B cell (primary cell): ENCODE measurements at regions not wholly inside any gene's neighbourhood (a gene's known extent, or its start where the extent isn't known, plus 50 kb on each side); places are given as distances from the start of the nearest gene placed in this dataset.

Source experiments
- ATAC-seq: fragments of 200-7000 bp; cut with Tn5 transposase; one replicate; pipeline ENCODE4 v1.10.0; 2021; ENCODE audit warnings: low read depth, mild to moderate bottlenecking, moderate number of reproducible peaks, moderate library complexity
- CTCF ChIA-PET: fragments of 350-600 bp; sonication (Branson Sonifier 250); formaldehyde crosslinking; loops from one replicate; lab custom pipeline; 2021; ENCODE audit warnings: antibody characterized with exemption, inconsistent platforms; lab: Charles Lee
- POLR2A ChIA-PET: fragments of 350-600 bp; sonication (Branson Sonifier 250); formaldehyde crosslinking; loops from one replicate; lab custom pipeline; 2021; ENCODE audit warnings: antibody characterized with exemption; lab: Charles Lee
- DNase-seq: peaks from one replicate; pipeline ENCODE4 v3.0.0; 2013
- H2AFZ ChIP-seq: 2 replicates; pipeline ENCODE4 v1.6.1; 2012; ENCODE audit warnings: mild to moderate bottlenecking, low read depth, low read length; ENCODE audit not compliant: insufficient read depth, poor library complexity, severe bottlenecking
- H3K27ac ChIP-seq, 2 donors: 1 replicate in 1 of 2; 2 replicates in 1 of 2; pipeline ENCODE4 v1.5.1; 2012 to 2013; ENCODE audit warnings: low read length in 2 of 2, mild to moderate bottlenecking in 2 of 2, moderate library complexity in 1 of 2
- H3K27me3 ChIP-seq, 4 experiments: fragments of 200-600 bp in 1 of 4; sonication (generic) in 1 of 4; replicated peaks in 1 of 4; 1 replicate in 2 of 4; 2 replicates in 2 of 4; pipeline versions ENCODE4 v1.6.1 to v1.7.0; 2013 to 2016; ENCODE audit warnings: low read length in 3 of 4, mild to moderate bottlenecking in 2 of 4, mixed read lengths in 1 of 4, moderate library complexity in 1 of 4; ENCODE audit not compliant: insufficient read depth in 4 of 4, control insufficient read depth in 3 of 4; ENCODE audit errors: control extremely low read depth in 1 of 4
- H3K36me3 ChIP-seq, 2 experiments: replicated peaks in 1 of 2; 1 replicate in 1 of 2; 2 replicates in 1 of 2; pipeline versions ENCODE4 v1.6.1 to v1.7.1; 2013; ENCODE audit warnings: low read length in 1 of 2; ENCODE audit not compliant: insufficient read depth in 2 of 2, control insufficient read depth in 1 of 2; ENCODE audit errors: control extremely low read depth in 1 of 2, extremely low read depth in 1 of 2
- H3K4me1 ChIP-seq, 2 donors: fragments of 200-600 bp in 1 of 2; sonication (generic) in 1 of 2; 1 replicate in 1 of 2; 2 replicates in 1 of 2; pipeline versions ENCODE4 v1.5.1 to v1.6.1; 2013 to 2017; ENCODE audit warnings: low read length in 2 of 2; ENCODE audit not compliant: control insufficient read depth in 2 of 2, insufficient read depth in 2 of 2
- H3K4me2 ChIP-seq: replicated peaks from 2 replicates; pipeline ENCODE3; 2012; ENCODE audit warnings: mild to moderate bottlenecking, low read depth, low read length; ENCODE audit not compliant: poor library complexity, severe bottlenecking
- H3K4me3 ChIP-seq, 5 experiments: fragments of 200-600 bp in 1 of 5; sonication (generic) in 1 of 5; 1 replicate in 3 of 5; 2 replicates in 2 of 5; pipeline versions ENCODE4 v1.5.1 to v1.7.0; 2011 to 2016; ENCODE audit warnings: low read length in 4 of 5, mild to moderate bottlenecking in 4 of 5, low read depth in 2 of 5, control low read depth in 1 of 5, moderate library complexity in 1 of 5; ENCODE audit not compliant: insufficient read depth in 1 of 5; ENCODE audit errors: control extremely low read depth in 1 of 5, extremely low read depth in 1 of 5
- H3K79me2 ChIP-seq: fragments of 200-600 bp; sonication (generic); one replicate; pipeline ENCODE4 v1.6.0; 2016; ENCODE audit warnings: low read length; ENCODE audit not compliant: control insufficient read depth, insufficient read depth
- H3K9ac ChIP-seq: fragments of 200-600 bp; sonication (generic); 2 replicates; pipeline ENCODE4 v1.6.1; 2017; ENCODE audit warnings: mild to moderate bottlenecking, low read length, moderate library complexity
- H3K9me3 ChIP-seq, 3 donors: one replicate each; pipeline versions ENCODE4 v1.6.1 to v1.7.1; 2013; ENCODE audit warnings: low read length in 2 of 3; ENCODE audit not compliant: control insufficient read depth in 2 of 3, insufficient read depth in 1 of 3; ENCODE audit errors: control extremely low read depth in 1 of 3
- H4K20me1 ChIP-seq: 2 replicates; pipeline ENCODE4 v1.6.0; 2012; ENCODE audit warnings: mild to moderate bottlenecking, low read length; ENCODE audit not compliant: insufficient read depth, control insufficient read depth, poor library complexity, severe bottlenecking
- H3K27ac Mint-ChIP-seq: one replicate; pipeline ENCODE4 v1.8.0; 2021; ENCODE audit warnings: mixed read lengths
- H3K27me3 Mint-ChIP-seq: one replicate; pipeline ENCODE4 v1.8.0; 2021; ENCODE audit warnings: mixed read lengths
- H3K4me1 Mint-ChIP-seq: one replicate; pipeline ENCODE4 v1.8.0; 2021; ENCODE audit warnings: mixed read lengths
- H3K4me3 Mint-ChIP-seq: one replicate; pipeline ENCODE4 v1.8.0; 2021; ENCODE audit warnings: mixed read lengths
- H3K9me3 Mint-ChIP-seq: one replicate; pipeline ENCODE4 v1.8.0; 2022; ENCODE audit warnings: mixed read lengths; ENCODE audit not compliant: insufficient read depth
- EZH2 ChIP-seq: IDR thresholded peaks from 2 replicates; pipeline ENCODE4 v1.6.1; 2012; ENCODE audit warnings: borderline replicate concordance, low read depth, mild to moderate bottlenecking, moderate library complexity, low read length; ENCODE audit not compliant: insufficient read depth, poor library complexity, severe bottlenecking
- WGBS: methylation state at CpG from one replicate; pipeline ENCODE4 v1.1.5; 2013; ENCODE audit warnings: missing lambda C conversion rate; ENCODE audit not compliant: insufficient coverage; 5-methylcytosine and 5-hydroxymethylcytosine counted together
- intact Hi-C: fragments of 100-400 bp; cut with micrococcal nuclease; formaldehyde crosslinking; loops from one replicate; pipeline ENCODE4 v1.10.0; 2022
- TF ChIP-seq, protein P1 (sequence below): fragments of 200-600 bp; IDR thresholded peaks from one replicate; pipeline ENCODE4 v1.8.0; 2022; ENCODE audit warnings: antibody characterized with exemption, mild to moderate bottlenecking

DNA sequence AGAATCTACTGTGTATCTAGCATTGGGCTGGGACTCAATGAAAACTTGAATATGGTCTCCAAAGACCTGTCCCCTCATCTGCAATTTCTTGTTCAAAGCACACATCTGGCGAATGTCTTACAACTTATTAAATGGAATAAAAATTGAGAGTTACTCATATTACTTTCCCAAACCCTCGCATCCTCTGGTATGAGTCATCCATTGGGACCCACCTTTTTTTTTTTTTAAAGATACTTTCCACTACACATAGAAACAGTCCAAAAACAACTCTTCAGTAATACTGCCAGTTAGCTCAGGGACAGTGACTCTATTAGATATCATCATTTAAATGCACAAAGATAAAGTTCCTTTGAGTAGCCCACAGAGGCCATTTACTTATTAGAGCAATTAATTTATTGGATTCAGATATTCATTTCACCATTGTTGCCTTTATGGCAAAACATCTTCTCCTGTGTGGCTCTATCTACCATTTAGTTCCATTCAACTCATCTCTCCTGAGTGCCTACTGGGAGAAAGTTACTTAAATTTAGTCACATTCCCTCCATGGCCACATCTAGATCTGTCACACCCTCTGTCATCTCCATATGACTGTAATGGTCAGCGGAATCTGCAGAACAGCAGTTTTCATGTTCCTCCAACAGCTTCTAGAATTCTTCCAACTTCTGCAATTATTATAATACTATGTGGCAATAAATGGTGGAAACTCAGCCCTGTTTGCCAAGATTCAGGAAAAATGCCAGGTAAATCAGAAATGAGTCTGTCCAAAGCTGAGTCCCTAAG lies 77.9 kb upstream of the ARHGEF3 start:
- Histone ChIP-seq H3K9me3 (no peaks in the 10 kb centered on the region), H3K79me2 (no peaks in the 10 kb centered on the region), H4K20me1 (no peaks in the 10 kb centered on the region), H3K4me2 (no peak overlapping the region), H3K9ac (no peak overlapping the region), H3K27ac (no peak overlapping the region), H3K27me3 (no peaks in the 10 kb centered on the region), H2AFZ (no peak overlapping the region), H3K4me1 (no peaks in the 10 kb centered on the region), H3K36me3 (no peaks in the 10 kb centered on the region), H3K4me3 (no peak overlapping the region)
- intact Hi-C loops = no loop called here
- ATAC-seq (no peak), DNase-seq (no peak)
- 80% methylated on average over 1 of the region's 3 CpGs for WGBS
- Mint-ChIP-seq H3K4me1 (no peaks in the 10 kb centered on the region), H3K27me3 (no peaks in the 10 kb centered on the region), H3K9me3 (no peaks in the 10 kb centered on the region), H3K4me3 (no peak overlapping the region), H3K27ac (no peak overlapping the region)
- TF ChIP-seq EZH2 = no peak
- TF ChIP-seq, protein P1, sequence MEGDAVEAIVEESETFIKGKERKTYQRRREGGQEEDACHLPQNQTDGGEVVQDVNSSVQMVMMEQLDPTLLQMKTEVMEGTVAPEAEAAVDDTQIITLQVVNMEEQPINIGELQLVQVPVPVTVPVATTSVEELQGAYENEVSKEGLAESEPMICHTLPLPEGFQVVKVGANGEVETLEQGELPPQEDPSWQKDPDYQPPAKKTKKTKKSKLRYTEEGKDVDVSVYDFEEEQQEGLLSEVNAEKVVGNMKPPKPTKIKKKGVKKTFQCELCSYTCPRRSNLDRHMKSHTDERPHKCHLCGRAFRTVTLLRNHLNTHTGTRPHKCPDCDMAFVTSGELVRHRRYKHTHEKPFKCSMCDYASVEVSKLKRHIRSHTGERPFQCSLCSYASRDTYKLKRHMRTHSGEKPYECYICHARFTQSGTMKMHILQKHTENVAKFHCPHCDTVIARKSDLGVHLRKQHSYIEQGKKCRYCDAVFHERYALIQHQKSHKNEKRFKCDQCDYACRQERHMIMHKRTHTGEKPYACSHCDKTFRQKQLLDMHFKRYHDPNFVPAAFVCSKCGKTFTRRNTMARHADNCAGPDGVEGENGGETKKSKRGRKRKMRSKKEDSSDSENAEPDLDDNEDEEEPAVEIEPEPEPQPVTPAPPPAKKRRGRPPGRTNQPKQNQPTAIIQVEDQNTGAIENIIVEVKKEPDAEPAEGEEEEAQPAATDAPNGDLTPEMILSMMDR = no peak
- ChIA-PET POLR2A (no interaction called here), CTCF (no interaction called here)

DNA sequence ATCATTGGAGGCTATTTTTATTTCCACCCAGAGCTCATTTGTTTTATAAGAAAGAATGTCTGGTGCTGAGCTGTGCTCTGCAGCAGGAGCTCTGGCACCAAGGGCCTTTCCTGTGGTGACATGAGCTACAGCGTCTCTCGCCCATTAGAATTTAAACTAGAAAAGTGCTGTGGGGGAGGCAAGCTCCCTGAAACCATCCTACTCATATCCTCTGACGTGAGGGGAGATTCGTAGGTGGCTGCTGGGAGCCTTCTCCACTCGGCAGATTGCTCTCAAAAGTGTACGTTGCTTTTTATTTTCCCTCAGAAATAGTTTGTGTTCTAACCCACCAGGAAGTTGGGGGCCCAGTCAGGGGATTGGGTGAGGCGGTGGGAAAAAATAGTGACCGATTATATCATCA lies 76.3 kb upstream of the ARHGEF3 start:
- TF ChIP-seq, protein P1 = no peak
- no peak for TF ChIP-seq EZH2
- H3K36me3 ChIP-seq = no peaks in the 10 kb centered on the region
- no peaks in the 10 kb centered on the region for H3K79me2 ChIP-seq
- DNase-seq (no peak), ATAC-seq (no peak)
- no CpG with 5 or more reads among the region's 8 CpGs for WGBS
- H3K9me3 ChIP-seq = no peaks in the 10 kb centered on the region
- no peak overlapping the region for H3K27ac Mint-ChIP-seq
- intact Hi-C loops = no loop called here
- peak overlapping the region; percentile 25 for H2AFZ ChIP-seq
- H3K4me3 ChIP-seq = no peak overlapping the region
- H4K20me1 ChIP-seq = no peaks in the 10 kb centered on the region
- CTCF ChIA-PET = interaction anchor here (0.8 to 1.3 kb wide), 4 partner anchors 79 to 175 kb away, joined by 3 to 4 read pairs (median 3); no protein-coding TSS in a partner anchor
- H3K4me3 Mint-ChIP-seq = no peak overlapping the region
- H3K27me3 Mint-ChIP-seq = no peaks in the 10 kb centered on the region
- POLR2A ChIA-PET = no interaction called here
- no peak overlapping the region for H3K9ac ChIP-seq
- H3K4me2 ChIP-seq = no peak overlapping the region
- H3K27me3 ChIP-seq = no peaks in the 10 kb centered on the region
- H3K4me1 Mint-ChIP-seq = no peaks in the 10 kb centered on the region
- H3K9me3 Mint-ChIP-seq = no peaks in the 10 kb centered on the region
- no peak overlapping the region for H3K27ac ChIP-seq
- H3K4me1 ChIP-seq = no peaks in the 10 kb centered on the region
